H1 (cell line): ENCODE measurements at regions not wholly inside any gene's neighbourhood (a gene's known extent, or its start where the extent isn't known, plus 50 kb on each side); places are given as distances from the start of the nearest gene placed in this dataset.

Experiments
- ATF2 ChIP-seq: IDR thresholded peaks from 2 replicates; pipeline ENCODE4 v1.6.1; 2012; ENCODE audit warnings: low read length, inconsistent platforms
- CREB1 ChIP-seq: IDR thresholded peaks from 2 replicates; pipeline ENCODE4 v1.6.1; 2012; ENCODE audit warnings: inconsistent platforms
- CTCF ChIP-seq, 3 experiments: IDR thresholded peaks; 1 replicate in 2 of 3; 2 replicates in 1 of 3; pipeline versions ENCODE4 v1.5.1 to v1.6.1; 2011; ENCODE audit warnings: low read length in 3 of 3, mild to moderate bottlenecking in 3 of 3, inconsistent platforms in 2 of 3, low read depth in 1 of 3, moderate library complexity in 1 of 3; ENCODE audit not compliant: insufficient read depth in 1 of 3; ENCODE audit errors: control extremely low read depth in 1 of 3
- EP300 ChIP-seq, 2 experiments: IDR thresholded peaks; 1 replicate in 1 of 2; 2 replicates in 1 of 2; pipeline ENCODE4 v1.6.1; 2011 to 2012; ENCODE audit warnings: low read depth in 2 of 2, low read length in 2 of 2, mild to moderate bottlenecking in 2 of 2, borderline replicate concordance in 1 of 2, inconsistent platforms in 1 of 2, moderate library complexity in 1 of 2
- EZH2 ChIP-seq: fragments of 200-600 bp; sonication (generic); IDR thresholded peaks from 2 replicates; pipeline ENCODE4 v1.7.1; 2012; ENCODE audit warnings: low read depth, mild to moderate bottlenecking, moderate library complexity, low read length, inconsistent platforms; ENCODE audit not compliant: severe bottlenecking
- KDM5A ChIP-seq: fragments of 200-600 bp; IDR thresholded peaks from 2 replicates; pipeline ENCODE4 v1.7.1; 2012; ENCODE audit warnings: mild to moderate bottlenecking, low read length, inconsistent platforms, mixed read lengths
- POLR2A ChIP-seq, 2 experiments: IDR thresholded peaks; 1 replicate in 1 of 2; 2 replicates in 1 of 2; pipeline ENCODE4 v1.6.1; 2011; ENCODE audit warnings: low read depth in 2 of 2, low read length in 2 of 2, mild to moderate bottlenecking in 2 of 2; ENCODE audit errors: control extremely low read depth in 1 of 2
- POLR2AphosphoS5 ChIP-seq: IDR thresholded peaks from 2 replicates; pipeline ENCODE4 v1.6.1; 2011; ENCODE audit warnings: low read depth, low read length
- RFX5 ChIP-seq: IDR thresholded peaks from 2 replicates; pipeline ENCODE4 v1.6.1; 2011; ENCODE audit warnings: low read depth, low read length, improper control_type of control experiment, borderline replicate concordance
- SP2 ChIP-seq: IDR thresholded peaks from 2 replicates; pipeline ENCODE4 v1.6.1; 2012; ENCODE audit warnings: mild to moderate bottlenecking, low read length, inconsistent platforms
- USF2 ChIP-seq: IDR thresholded peaks from 2 replicates; pipeline ENCODE4 v1.6.1; 2011; ENCODE audit warnings: low read length, improper control_type of control experiment

GRCh38 chr2:38212312-38212711 is 136.4 kb upstream of the CYP1B1 start:
- TF ChIP-seq EP300 (IDR thresholded peaks at IDR 0.05; ENCODE audit: borderline replicate concordance in 1 of 2, low read depth in 2 of 2, low read length in 2 of 2): no peak
- TF ChIP-seq POLR2AphosphoS5: no peak
- TF ChIP-seq KDM5A: no peak
- no peak for TF ChIP-seq EZH2
- no peak for TF ChIP-seq POLR2A (IDR thresholded peaks at IDR 0.05; ENCODE audit: control extremely low read depth in 1 of 2, low read depth in 2 of 2, low read length in 2 of 2)
- TF ChIP-seq RFX5: no peak
- no peak for TF ChIP-seq ATF2
- no peak for TF ChIP-seq CTCF (IDR thresholded peaks at IDR 0.05; ENCODE audit: control extremely low read depth in 1 of 3, insufficient read depth in 1 of 3, low read depth in 1 of 3, low read length in 3 of 3)
- TF ChIP-seq SP2: no peak
- TF ChIP-seq USF2: no peak
- no peak for TF ChIP-seq CREB1
